ENCODE measurements at regions not wholly inside any gene's neighbourhood (a gene's known extent, or its start where the extent isn't known, plus 50 kb on each side); places are given as distances from the start of the nearest gene placed in this dataset.
"Not testable (repeated sequence)": the region's sequence is repeated elsewhere in the genome, so short reads cannot be mapped to it uniquely, and the experiment has no call there.

- TF ChIP-seq CTCF (IDR thresholded peaks at IDR 0.05) (no peak), ZFX (IDR thresholded peaks at IDR 0.05; ENCODE audit: borderline replicate concordance) (no peak)
- no peak overlapping the region for H3K27ac ChIP-seq
These were observed 446.8 kb downstream of the TRAM1L1 start for GRCh38 chr4:116638592-116638991.

- no peak for TF ChIP-seq CTCF (IDR thresholded peaks at IDR 0.05)
- TF ChIP-seq ZFX (IDR thresholded peaks at IDR 0.05; ENCODE audit: borderline replicate concordance), result no peak
- no peak overlapping the region for H3K27ac ChIP-seq
These were observed 448.5 kb downstream of the TRAM1L1 start for GRCh38 chr4:116636917-116637316.

GRCh38 chr4:116632269-116632668 is 453.1 kb downstream of the TRAM1L1 start:
- TF ChIP-seq CTCF (IDR thresholded peaks at IDR 0.05), result no peak
- TF ChIP-seq ZFX (IDR thresholded peaks at IDR 0.05; ENCODE audit: borderline replicate concordance), result no peak
- no peak overlapping the region for H3K27ac ChIP-seq

GRCh38 chr4:116628598-116628997 is 456.8 kb downstream of the TRAM1L1 start:
- H3K27ac ChIP-seq, result no peak overlapping the region
- TF ChIP-seq ZFX (IDR thresholded peaks at IDR 0.05; ENCODE audit: borderline replicate concordance), result no peak
- TF ChIP-seq CTCF (IDR thresholded peaks at IDR 0.05), result no peak

- TF ChIP-seq CTCF (IDR thresholded peaks at IDR 0.05), result no peak
- TF ChIP-seq ZFX (IDR thresholded peaks at IDR 0.05; ENCODE audit: borderline replicate concordance), result no peak
- H3K27ac ChIP-seq, result no peak overlapping the region
These were observed 457.8 kb downstream of the TRAM1L1 start for GRCh38 chr4:116627545-116627944.

GRCh38 chr4:116619508-116619907 is 465.9 kb downstream of the TRAM1L1 start:
- not testable (repeated sequence) for H3K27ac ChIP-seq

- TF ChIP-seq CTCF (IDR thresholded peaks at IDR 0.05) (no peak), ZFX (IDR thresholded peaks at IDR 0.05; ENCODE audit: borderline replicate concordance) (no peak)
- H3K27ac ChIP-seq, result no peak overlapping the region
These were observed 466.7 kb downstream of the TRAM1L1 start for GRCh38 chr4:116618638-116619037.

- TF ChIP-seq ZFX (IDR thresholded peaks at IDR 0.05; ENCODE audit: borderline replicate concordance), result no peak
- no peak for TF ChIP-seq CTCF (IDR thresholded peaks at IDR 0.05)
- H3K27ac ChIP-seq, result no peak overlapping the region
These were observed 482.3 kb downstream of the TRAM1L1 start for GRCh38 chr4:116603096-116603495.

All from 22Rv1 (cell line).